Muscle of back (tissue), 3 donors: ENCODE measurements at regions not wholly inside any gene's neighbourhood (a gene's known extent, or its start where the extent isn't known, plus 50 kb on each side); places are given as distances from the start of the nearest gene placed in this dataset.

Source experiments
- DNase-seq, 3 donors: peaks; one replicate each; pipeline versions ENCODE4 v3.0.0 to v3.0.0-alpha.2; 2013

DNA sequence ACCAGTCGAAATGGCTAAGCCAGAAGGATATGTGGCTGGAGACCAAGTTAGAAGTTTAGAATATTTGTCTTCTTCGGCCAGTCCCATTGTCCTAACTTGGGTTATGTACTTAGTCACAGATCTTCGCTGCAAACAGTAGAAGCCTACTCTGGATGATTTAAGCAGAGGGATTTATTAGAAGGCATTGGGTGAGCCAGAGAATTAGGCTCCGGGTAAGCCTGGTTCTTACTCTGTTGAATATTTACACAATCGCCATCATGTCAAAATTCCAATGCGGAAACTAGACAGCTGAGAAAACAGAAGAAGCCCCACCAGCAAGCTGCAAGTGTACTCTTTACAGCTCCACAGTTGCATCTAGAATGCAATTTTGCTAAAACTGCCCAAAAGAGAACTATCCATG lies 276.6 kb downstream of the CMPK2 start:
- no peak for DNase-seq

DNA sequence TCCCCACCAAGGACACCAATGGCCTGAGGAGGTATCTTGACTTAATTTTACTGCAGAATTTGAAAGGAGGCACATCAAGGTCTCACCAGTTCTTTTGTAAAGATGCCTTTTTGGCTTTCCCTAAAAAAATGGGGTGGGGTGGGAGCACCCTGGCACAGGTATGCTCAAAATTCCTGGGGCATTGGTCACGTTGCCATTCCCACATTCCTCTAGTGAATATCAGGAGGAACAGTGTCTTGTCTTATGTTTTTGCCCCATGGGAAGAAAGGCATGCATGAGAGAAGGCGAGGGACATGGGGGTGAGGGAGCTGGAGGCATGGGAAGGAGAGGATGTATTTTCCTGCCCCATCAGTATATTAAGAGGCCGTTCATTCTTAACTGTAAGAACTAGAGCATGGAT lies 275.3 kb downstream of the CMPK2 start:
- no peak for DNase-seq

DNA sequence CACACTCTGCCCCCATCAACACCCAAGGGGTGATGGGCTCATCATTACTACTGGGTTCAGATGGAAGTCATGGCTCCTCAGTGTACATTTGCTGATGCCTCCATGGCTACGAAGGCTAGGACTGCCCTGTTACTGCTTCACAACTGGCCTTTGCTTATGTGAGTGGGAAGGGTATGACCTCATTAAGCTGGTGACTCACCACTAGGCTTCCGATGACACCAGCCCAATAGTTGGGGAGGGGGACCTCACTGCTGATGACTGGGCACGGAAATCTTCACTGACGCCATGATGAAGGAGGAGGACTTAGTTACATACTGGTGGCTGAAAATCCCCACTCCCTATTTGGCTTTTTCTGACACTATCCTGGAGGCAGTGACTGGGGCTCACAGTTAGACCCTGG lies 263.2 kb downstream of the CMPK2 start:
- no peak for DNase-seq

DNA sequence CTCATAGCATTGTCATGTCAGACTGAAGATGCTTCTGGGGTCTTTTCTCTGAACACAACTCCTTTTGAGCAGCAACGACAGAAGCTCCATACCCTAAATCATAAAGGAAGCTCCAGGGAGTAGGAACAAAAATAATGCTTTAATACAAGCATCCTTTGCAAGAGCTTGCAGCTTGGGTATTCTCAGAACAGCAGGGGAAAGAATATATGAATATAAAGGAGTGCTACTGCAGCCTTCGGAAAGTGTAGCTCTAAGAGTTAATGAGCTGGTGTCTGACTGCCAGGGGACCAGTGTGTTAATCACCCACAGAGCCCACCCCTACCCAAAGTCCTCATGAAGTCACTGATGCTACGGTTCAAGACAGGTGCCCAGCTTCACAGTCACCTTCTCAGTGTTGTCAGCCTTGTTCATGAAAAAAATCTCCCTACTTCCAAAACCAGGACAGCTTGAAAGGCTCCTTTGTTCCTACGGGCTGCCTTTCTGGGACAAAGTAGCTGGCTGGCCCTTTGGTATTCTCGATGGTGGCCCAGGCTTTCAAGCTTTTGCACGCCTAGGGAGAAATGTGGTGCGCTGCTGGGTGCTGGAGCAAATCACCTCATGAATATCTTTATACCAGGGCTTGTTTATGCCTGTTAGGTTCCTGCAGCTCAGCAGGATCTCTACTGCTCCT lies 259.7 kb downstream of the CMPK2 start:
- DNase-seq: no peak

DNA sequence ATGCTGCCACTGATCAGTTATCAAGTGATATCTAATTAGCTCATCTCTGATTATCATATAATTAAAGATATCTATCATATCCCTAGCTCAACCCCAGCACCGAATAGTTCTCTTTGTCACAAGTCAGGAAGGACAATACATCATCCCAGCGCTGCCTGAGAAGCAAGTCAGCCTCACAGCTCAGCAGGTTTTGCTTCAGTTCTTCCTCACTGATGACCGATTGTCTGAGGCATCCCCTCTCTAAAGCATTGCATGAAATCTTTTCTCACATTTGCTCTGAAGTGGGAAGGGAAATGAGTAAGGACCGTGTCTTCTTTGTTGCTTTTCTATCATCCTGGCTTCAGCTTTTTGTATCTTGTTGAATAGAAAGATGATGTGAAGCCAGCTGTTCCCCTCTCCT lies 247.9 kb downstream of the CMPK2 start:
- no peak for DNase-seq

DNA sequence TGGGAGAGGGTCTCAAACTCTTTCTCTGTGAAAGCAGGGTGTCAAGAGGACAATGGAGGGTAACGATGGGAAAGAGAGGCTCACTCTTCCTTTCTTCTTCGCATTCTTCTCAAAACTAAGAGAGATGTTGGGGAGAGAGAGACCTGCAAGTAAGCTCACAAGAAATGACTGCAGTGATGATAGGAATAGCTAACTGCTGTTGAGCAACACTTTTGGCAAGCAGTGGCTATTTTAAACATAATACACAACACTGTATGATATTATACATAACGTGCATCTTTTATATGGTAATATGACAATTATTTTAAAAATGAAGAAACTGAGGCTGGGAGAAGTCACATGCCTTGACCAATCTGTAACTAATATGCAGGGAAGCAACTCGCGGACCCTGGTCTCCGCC lies 247.5 kb downstream of the CMPK2 start:
- DNase-seq: no peak

DNA sequence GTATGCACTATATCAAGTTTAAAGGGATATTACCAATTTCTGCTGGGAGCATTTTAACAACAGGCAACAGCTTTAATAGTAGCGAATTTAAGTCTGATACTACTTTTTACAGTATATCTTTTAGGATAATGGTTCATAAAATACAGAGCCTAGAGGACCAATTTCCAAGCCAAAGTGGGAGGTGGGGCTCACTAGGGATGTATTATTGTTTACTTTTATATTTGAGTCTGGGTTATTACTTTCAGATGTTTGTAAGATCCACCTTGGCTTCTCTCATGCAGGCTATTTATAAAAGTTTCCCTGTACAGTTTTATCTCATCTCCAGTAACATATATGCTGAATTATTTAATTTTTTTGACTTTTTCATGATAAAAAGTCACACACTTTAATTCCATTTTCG lies 242.0 kb downstream of the CMPK2 start:
- DNase-seq: peak; percentile 30 to 67 (median 36)

DNA sequence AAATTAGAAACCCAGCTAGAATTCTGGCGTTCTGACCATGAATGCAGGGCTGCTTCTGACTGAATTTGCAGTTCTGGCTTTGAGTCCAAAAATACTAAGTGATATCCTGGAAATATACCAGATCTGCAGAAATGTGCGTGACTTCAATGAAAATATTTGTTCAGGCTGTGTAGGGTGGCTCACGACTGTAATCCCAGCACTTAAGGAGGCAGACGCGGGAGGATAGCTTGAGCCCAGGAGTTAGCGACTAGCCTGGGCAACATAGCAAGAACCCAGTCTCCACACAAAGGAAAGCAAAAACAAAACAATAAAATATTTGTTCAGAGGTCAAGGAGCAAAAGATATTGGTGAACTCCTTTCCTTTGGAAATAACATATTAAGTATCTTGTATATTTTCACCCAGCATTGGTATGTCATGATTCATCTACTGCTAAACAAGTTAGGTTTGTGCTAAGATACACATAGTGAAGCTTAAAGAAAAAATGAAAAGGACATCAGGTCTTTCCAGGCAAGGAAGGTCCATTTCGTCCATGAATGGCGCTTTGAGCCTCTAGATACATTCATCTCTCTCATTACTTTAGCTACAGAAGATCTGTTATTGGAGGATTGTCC lies 239.2 kb downstream of the CMPK2 start:
- DNase-seq: peak in 1 of 3 donors; percentile 21

DNA sequence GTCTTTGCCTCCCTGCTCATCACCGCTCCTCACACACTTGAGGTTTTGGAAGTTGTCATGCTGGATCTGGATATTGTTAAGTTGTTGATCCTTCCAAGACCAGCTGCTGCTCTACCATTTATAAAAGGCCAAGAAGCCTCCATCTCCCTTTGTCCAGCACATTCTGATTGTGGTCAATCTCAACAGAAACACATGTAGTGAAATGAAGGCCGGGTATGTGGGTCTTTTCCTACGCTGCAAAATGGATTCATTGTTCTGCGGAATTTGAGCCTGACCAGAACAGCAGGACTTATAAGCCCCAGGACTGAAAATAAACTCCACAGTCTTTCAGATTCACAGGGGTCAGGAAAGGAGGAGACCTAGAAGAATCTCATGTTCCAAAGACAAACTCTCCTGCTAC lies 238.4 kb downstream of the CMPK2 start:
- no peak for DNase-seq

DNA sequence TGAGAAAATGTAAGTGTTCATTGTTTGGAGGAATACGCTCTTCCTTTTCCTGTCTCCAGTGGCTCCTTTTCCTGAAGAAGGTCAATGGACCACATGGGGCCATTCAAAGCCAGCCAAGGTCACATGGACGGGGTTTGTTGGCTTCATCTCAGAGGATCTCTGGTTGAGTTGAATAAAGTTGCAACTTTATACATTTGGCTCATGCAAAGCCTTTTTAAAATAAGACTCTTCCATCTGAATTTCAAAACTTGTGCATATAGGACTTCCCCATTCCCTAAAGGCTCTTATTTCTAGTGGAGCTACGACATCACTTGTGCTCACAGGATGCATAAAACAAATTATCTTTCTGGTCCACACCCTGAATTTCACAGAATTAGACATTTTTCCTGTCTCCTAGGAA lies 235.5 kb downstream of the CMPK2 start:
- DNase-seq: peak in 2 of 3 donors; percentile 54 to 87

DNA sequence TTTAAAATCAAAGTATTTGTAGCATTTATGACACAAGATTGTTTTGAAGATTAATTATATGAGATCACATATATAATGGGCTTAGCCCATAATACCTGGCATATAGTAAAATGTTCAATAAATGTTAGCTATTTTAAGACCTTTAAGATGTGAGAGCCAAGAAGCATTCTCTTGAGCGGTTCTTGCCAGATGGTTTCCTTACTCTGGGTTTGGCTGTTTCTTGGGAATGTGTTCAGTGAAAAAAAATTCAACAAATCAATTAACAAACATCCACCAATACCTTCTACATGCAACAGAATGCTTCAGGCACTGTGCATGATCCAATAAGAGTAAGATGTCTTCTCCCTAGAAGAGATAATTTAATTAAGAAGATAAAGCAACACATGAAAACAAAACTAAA lies 230.4 kb downstream of the CMPK2 start:
- no peak for DNase-seq

DNA sequence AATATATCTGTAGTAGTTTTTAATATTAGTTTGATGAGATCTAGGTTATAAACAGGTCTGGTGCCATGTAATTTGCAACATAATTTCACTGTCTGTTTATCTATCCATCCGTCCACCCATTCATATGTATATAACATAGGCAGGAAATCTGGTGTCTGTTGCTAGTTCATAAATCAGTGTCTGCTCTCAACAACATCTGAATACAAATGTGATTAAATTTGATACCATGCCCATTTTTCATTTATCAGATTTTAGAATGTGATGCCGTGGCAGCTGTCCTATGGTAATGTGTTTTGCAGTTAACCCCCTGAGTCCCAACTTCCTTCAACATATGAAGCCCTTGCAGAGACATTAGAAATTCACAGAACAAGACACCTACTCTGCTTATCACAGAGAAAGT lies 228.4 kb downstream of the CMPK2 start:
- DNase-seq: no peak

DNA sequence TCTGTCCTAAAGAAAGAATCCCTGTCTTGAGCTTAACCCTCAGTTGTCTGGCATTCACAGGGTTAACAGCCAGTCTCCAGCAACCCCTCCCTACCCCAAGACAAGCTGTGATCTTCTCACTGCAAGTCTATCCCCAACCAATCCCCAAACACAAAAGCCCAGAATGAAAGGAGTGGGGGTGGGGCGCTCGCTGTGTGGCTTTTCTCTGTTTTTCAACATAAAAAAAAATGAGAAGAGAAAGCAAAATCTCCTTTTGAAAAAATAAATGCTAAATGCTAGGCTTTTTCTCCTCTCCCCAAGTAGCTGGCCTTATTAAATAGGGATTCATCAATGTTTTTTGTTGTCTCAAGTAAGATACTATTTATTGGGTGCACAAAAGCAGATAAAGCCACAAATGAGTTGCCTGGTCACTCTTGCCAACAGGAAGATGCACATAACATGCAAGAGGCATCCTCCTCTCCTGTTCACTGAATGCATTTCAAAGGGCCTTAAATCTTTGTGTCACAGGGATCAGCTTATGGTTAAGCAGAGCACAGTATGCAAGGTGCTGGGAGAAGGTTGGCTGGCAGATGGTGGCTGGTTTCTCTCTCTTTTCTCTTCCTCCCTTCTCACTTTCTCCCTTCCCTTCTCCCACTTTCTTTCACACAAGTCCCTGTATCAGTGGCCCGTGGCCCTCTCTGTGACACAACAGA lies 225.6 kb downstream of the CMPK2 start:
- no peak for DNase-seq

DNA sequence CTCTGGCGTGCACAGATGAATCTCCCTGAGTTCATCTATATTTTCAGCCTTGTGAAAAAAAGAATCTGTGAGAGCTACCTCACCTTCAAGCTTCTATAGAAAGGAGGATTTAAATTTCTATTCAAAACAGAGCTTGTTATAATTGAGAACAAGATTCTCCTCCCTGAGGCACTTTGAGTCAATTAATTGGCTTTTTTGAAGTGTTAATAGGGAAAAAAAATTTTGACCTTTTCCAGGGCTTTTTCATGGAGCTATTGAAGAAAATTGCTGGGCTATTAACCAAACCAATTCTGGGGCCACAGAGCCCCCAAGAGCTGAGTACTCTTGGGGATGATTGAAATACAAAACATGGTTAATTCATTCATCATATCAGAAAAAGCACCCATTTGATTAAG lies 225.1 kb downstream of the CMPK2 start:
- DNase-seq: no peak

DNA sequence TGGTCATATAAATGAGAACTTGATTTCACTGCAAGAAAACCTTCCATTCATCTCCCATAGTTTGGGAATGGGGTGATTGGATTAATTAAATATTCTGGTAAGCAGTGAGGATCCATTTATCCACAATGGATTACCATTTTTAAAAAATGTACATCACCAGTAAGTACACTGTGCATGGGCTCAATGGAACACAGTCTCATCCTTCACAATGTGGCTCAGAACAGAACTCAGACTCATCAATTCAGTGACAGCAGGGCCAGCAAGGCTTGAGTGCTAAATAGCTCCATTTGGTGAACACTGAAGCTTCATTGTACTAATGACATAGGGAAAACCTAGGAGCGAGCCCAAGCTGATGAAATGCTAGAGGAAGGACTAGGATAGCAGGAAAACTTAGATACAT lies 223.8 kb downstream of the CMPK2 start:
- no peak for DNase-seq

DNA sequence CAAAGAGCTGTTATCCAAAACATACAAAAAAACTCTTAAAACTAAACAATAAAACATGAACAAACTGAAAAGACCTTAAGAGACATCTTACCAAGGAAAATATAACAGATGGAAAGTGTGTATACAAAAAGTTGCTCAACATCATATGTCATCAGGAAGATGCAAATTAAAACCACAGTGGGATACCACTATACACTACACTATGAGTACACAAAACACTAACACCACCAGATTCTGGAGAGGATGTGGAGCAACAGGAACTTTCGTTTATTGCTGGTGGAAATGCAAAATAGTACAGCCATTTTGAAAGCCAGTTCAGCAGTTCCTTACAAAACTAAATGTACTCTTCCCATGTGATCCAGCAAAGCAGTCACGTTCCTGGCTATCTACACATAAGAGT lies 221.4 kb downstream of the CMPK2 start:
- no peak for DNase-seq

DNA sequence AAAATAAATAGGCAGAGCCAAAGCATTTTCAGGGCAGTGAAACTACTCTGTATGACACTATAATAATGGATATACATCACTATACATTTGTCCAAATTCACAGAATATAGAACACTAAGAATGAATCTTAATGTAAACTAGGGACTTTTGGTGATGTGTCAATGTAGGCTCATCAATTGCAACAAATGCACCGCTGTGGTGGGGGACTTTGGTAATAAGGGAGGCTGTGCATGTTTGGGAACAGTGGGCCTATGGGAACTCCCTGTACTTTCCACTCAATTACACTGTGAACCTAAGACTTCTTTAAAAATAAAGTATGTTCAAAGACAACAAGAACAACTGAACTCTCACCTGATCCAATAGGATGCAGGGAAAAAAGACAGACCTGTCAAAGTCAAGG lies 220.7 kb downstream of the CMPK2 start:
- no peak for DNase-seq

DNA sequence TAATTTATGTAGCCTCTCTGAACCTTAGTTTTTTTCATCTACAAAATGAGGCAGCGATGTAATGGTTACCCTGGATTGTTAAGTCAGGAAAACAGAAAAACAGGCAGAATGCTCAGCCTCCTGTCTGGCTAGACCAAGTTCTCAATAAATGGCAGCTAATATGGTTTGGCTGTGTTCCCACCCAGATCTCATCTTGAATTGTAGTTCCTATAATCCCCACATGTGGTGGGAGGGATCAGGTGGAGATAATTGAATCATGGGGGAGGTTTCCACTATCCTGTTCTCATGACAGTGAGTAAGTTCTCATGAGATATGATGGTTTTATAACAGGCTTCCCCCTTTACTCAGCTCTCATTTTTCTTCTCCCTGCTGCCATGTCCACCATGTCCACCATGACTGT lies 220.0 kb downstream of the CMPK2 start:
- DNase-seq: no peak

DNA sequence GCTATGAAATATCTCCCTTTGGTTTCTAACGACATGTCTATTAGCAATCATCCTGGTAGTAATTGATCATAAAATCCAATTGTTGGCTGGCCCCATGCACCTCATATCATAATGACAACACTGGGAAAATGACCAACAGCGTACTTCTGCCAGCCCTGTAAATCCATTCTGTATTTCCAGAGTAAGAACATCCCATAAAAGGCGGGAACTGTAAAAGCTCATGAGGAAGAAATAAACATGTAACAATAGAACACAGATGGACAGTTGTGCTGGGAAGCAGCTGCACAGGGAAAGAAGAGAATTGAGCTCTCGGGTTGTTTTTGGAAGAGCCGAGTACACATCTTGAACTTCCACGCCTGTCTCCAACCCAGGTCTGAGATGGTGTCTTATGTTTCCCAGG lies 218.7 kb downstream of the CMPK2 start:
- peak in 2 of 3 donors; percentile 41 to 84 for DNase-seq

DNA sequence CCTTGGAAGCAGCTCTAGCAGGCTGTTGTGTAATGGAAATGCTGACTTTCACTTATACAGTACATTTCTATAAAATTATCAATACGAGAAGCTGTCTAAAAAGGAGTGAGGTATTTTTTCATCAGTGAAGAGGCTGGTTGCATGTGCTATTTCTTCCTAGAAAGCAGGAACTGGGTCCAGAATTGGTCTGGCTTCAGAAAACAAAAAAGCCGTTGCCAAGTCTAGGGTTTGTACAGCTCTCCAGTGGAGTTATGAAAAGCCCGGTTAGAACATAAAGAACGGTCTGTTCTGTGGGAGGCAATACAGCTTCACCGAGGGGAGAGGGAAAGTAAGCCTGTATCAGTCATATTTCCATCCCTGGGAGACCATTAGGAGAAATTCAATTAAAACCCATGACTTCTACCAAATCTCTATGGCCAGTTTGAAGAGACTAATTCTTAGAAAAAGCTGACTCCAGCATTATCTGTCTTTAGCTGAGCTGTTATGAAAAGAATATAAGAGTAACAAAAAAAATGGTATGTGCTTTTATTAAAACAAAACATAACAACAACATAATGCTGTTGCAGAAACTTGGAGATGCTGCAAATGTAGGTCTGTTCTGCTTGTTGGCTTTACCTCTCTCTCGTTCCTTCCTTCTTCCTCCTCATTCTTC lies 217.0 kb downstream of the CMPK2 start:
- DNase-seq: peak in 2 of 3 donors; percentile 30 to 78

DNA sequence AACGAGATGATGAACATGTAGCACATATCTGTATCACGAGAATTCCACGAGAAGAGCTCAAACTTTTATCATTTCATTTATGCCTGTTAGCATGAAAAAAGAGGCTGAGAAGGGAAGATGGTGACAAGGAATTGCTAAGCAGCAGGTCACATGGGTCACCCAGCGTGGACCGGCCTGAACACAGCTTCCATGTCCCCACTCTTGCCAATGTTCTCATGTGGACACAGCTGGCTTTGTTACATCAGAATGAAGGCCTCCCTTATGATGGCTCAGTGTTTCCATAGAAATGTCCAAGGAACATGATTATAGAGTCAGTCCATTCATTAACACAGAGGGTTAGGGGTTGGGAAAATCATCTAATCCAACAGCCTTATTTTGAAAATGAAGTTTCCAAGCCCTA lies 215.4 kb downstream of the CMPK2 start:
- peak in 1 of 3 donors; percentile 48 for DNase-seq

DNA sequence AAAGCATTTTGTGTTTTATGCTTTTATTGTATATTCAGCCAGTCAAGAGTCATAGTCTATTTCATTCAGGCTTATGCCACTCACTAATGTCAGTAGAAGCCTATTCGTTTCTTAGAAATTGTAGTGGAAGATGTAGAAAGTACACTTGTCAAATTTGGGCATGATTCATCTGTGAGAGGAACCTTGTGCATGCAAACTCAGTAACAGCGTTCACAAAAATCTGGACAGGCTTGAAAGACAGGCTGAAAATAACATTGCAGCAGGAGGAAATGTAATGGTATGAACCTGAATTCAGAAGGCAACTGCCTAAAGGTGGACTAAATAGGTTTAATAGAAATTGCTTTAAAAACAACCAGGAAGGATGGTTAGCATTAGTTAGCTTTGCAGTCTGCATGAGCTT lies 213.5 kb downstream of the CMPK2 start:
- no peak for DNase-seq

DNA sequence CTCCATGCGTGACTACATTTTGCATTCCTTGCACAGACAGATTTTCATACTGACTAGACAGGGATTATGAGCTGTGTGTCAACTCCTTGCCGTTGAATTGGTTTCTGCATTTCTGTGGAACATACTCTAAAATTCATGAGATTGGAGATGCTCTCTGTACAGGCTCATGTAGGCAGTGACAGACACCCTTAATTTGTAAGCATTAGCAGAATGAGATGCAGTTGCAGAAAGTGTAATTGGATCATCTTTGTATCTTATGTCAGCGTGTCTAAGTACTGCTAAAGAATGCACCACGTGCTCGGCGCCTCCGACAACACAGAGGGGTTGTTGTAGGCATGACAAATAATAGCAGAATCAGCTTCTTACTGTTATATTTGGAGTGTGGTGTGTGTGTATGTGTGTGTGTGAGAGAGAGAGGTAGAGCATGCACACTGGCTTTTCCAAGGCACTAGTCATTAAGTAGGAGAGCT lies 212.4 kb downstream of the CMPK2 start:
- peak in 1 of 3 donors; percentile 21 for DNase-seq
